ENCODE measurements at regions not wholly inside any gene's neighbourhood (a gene's known extent, or its start where the extent isn't known, plus 50 kb on each side); places are given as distances from the start of the nearest gene placed in this dataset.

DNA sequence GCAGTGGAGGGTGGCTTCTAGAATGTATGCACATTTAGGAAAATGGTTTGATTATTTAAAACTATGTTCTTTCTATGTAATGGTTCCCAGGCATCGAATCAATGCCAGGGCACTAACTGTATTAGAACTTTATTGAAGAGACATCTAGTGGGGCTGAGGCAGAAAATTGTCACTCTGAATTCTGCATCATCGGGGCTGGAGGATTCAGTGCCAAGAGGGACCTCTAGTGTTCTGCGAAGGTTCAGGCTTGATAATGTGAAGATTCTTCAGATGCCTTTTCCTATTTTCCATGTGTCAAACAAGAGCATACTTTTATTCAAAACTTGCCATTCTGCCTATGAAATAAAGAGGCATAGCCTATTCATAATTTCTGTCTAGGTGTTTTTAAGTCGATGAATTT, 146.3 kb downstream of the CAND1 start:
- ChIA-PET CTCF (no interaction called here), POLR2A (no interaction called here), RAD21 (ENCODE audit: low non-redundant PET in 1 of 2, low total read pairs in 2 of 2, uncharacterized antibody in 2 of 2, unreplicated experiment in 2 of 2) (no interaction called here)
- H3K27me3 ChIP-seq (ENCODE audit: insufficient read depth, low read length), result no peaks in the 10 kb centered on the region
- ATAC-seq (peak; percentile 89), DNase-seq (ENCODE audit: low read depth, low spot score) (peak; percentile 22)
- no peak overlapping the region for H3K4me2 ChIP-seq (ENCODE audit: low read length)
- H3K36me3 ChIP-seq (ENCODE audit: control insufficient read depth in 1 of 2, insufficient read depth in 2 of 2, low read length in 2 of 2), result no peaks in the 10 kb centered on the region
- no peak overlapping the region for H3K4me3 ChIP-seq (replicated peaks in 1 of 2; ENCODE audit: low read depth in 1 of 2, low read length in 2 of 2)
- H2AFZ ChIP-seq (ENCODE audit: low read depth, low read length, poor library complexity, severe bottlenecking), result no peak overlapping the region
- intact Hi-C loops (cut with micrococcal nuclease), result loop anchor here (1.0 kb wide), 1 partner anchor 59 kb away; no protein-coding TSS in a partner anchor
- H3K79me2 ChIP-seq (ENCODE audit: insufficient read depth, low read length), result no peaks in the 10 kb centered on the region
- H3K27ac ChIP-seq (ENCODE audit: low read depth, low read length), result no peak overlapping the region
- H3K9me3 ChIP-seq (ENCODE audit: control insufficient read depth in 1 of 2, insufficient read depth in 1 of 2, low read depth in 1 of 2, low read length in 2 of 2), result no peaks in the 10 kb centered on the region
- no peak overlapping the region for H3K9ac ChIP-seq (ENCODE audit: low read length)
- no peaks in the 10 kb centered on the region for H4K20me1 ChIP-seq (ENCODE audit: insufficient read depth)
- TF ChIP-seq, protein P1, sequence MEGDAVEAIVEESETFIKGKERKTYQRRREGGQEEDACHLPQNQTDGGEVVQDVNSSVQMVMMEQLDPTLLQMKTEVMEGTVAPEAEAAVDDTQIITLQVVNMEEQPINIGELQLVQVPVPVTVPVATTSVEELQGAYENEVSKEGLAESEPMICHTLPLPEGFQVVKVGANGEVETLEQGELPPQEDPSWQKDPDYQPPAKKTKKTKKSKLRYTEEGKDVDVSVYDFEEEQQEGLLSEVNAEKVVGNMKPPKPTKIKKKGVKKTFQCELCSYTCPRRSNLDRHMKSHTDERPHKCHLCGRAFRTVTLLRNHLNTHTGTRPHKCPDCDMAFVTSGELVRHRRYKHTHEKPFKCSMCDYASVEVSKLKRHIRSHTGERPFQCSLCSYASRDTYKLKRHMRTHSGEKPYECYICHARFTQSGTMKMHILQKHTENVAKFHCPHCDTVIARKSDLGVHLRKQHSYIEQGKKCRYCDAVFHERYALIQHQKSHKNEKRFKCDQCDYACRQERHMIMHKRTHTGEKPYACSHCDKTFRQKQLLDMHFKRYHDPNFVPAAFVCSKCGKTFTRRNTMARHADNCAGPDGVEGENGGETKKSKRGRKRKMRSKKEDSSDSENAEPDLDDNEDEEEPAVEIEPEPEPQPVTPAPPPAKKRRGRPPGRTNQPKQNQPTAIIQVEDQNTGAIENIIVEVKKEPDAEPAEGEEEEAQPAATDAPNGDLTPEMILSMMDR (IDR thresholded peaks at IDR 0.05 in 2 of 3, conservative IDR thresholded peaks at IDR 0.05 in 1 of 3; ENCODE audit: borderline replicate concordance in 1 of 3, insufficient read depth in 1 of 3, low read depth in 2 of 3, low read length in 2 of 3), result peak; percentile 52 to 87 (median 55)
- TF ChIP-seq CEBPB (IDR thresholded peaks at IDR 0.05; ENCODE audit: low read depth) (no peak), RAD21 (IDR thresholded peaks at IDR 0.05; ENCODE audit: low read depth) (peak; percentile 68)
- no TSS peak for BruUV-seq (replicated peaks)
- no peaks in the 10 kb centered on the region for H3K4me1 ChIP-seq (ENCODE audit: control insufficient read depth in 1 of 2, insufficient read depth in 2 of 2, low read length in 2 of 2)
- no peaks in the 10 kb centered on the region for H3K9me2 ChIP-seq (ENCODE audit: insufficient read depth)

DNA sequence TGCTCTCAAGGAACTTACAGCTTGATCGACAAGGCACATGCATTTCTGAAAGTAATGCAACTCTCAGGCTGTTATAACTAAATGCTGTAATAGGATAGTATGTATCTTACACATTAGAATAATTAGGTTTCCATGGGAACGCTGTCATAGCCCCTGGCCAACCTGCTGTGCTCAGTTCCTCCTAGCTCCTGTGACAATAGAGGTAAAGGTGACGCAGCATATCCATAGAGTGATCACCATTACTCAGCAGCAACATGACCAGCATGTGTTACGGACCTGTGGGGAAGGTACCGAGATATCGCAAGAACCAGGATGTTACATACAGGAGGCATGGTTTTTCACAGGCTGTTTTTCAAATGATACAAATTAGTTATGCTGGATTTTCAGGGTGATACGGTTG, 150.7 kb downstream of the CAND1 start:
- no peak overlapping the region for H3K4me3 ChIP-seq (replicated peaks in 1 of 2; ENCODE audit: low read depth in 1 of 2, low read length in 2 of 2)
- no peaks in the 10 kb centered on the region for H3K4me1 ChIP-seq (ENCODE audit: control insufficient read depth in 1 of 2, insufficient read depth in 2 of 2, low read length in 2 of 2)
- H3K79me2 ChIP-seq (ENCODE audit: insufficient read depth, low read length), result no peaks in the 10 kb centered on the region
- ChIA-PET CTCF (no interaction called here), RAD21 (ENCODE audit: low non-redundant PET in 1 of 2, low total read pairs in 2 of 2, uncharacterized antibody in 2 of 2, unreplicated experiment in 2 of 2) (no interaction called here), POLR2A (no interaction called here)
- no TSS peak for BruUV-seq (replicated peaks)
- no peak overlapping the region for H3K9ac ChIP-seq (ENCODE audit: low read length)
- intact Hi-C loops (cut with micrococcal nuclease), result no loop called here
- H3K27ac ChIP-seq (ENCODE audit: low read depth, low read length), result no peak overlapping the region
- H4K20me1 ChIP-seq (ENCODE audit: insufficient read depth), result no peaks in the 10 kb centered on the region
- H2AFZ ChIP-seq (ENCODE audit: low read depth, low read length, poor library complexity, severe bottlenecking), result no peak overlapping the region
- TF ChIP-seq EGR1 (IDR thresholded peaks at IDR 0.05; ENCODE audit: low read depth) (no peak), ZNF274 (IDR thresholded peaks at IDR 0.05; ENCODE audit: low read depth, low read length) (no peak), EZH2phosphoT487 (IDR thresholded peaks at IDR 0.05; ENCODE audit: borderline replicate concordance) (no peak), SP1 (IDR thresholded peaks at IDR 0.05; ENCODE audit: low read depth) (no peak), SIN3A (IDR thresholded peaks at IDR 0.05; ENCODE audit: low read depth) (no peak), YY1 (IDR thresholded peaks at IDR 0.05; ENCODE audit: extremely low read depth, insufficient replicate concordance, low read depth, low read length) (no peak)
- TF ChIP-seq, protein P1 (IDR thresholded peaks at IDR 0.05 in 2 of 3, conservative IDR thresholded peaks at IDR 0.05 in 1 of 3; ENCODE audit: borderline replicate concordance in 1 of 3, insufficient read depth in 1 of 3, low read depth in 2 of 3, low read length in 2 of 3), result no peak
- no peak overlapping the region for H3K4me2 ChIP-seq (ENCODE audit: low read length)
- ATAC-seq (no peak), DNase-seq (ENCODE audit: low read depth, low spot score) (no peak)
- H3K36me3 ChIP-seq (ENCODE audit: control insufficient read depth in 1 of 2, insufficient read depth in 2 of 2, low read length in 2 of 2), result no peaks in the 10 kb centered on the region
- H3K9me2 ChIP-seq (ENCODE audit: insufficient read depth), result no peaks in the 10 kb centered on the region
- H3K9me3 ChIP-seq (ENCODE audit: control insufficient read depth in 1 of 2, insufficient read depth in 1 of 2, low read depth in 1 of 2, low read length in 2 of 2), result no peaks in the 10 kb centered on the region
- H3K27me3 ChIP-seq (ENCODE audit: insufficient read depth, low read length), result no peaks in the 10 kb centered on the region
